Retina (tissue), 1 donor: ENCODE measurements at regions not wholly inside any gene's neighbourhood (a gene's known extent, or its start where the extent isn't known, plus 50 kb on each side); places are given as distances from the start of the nearest gene placed in this dataset.
"Not testable (repeated sequence)": the region's sequence is repeated elsewhere in the genome, so short reads cannot be mapped to it uniquely, and the experiment has no call there.

ENCODE experiments used
- DNase-seq: peaks from one replicate; pipeline ENCODE4 v3.0.0-alpha.2; 2016

DNA sequence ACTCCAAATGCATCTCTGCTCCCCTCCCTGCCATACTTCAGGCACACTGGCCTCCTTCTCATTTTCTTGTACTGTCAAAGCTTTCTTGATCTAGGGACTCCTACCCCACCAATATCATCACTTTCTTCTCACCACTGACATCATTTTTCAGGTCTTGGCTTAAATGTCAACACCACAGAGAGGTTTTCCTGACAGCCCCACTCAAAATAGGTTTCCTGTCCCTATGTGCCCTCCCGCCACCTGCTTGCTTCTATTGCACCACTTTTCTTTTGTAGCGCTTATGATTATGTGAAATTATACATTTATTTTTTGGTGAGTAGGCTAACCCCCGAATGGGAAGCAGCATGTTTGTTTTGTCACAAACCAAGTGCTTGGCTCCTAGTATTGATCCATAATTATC is 164.6 kb downstream of the NDFIP2 start:
- DNase-seq = no peak

DNA sequence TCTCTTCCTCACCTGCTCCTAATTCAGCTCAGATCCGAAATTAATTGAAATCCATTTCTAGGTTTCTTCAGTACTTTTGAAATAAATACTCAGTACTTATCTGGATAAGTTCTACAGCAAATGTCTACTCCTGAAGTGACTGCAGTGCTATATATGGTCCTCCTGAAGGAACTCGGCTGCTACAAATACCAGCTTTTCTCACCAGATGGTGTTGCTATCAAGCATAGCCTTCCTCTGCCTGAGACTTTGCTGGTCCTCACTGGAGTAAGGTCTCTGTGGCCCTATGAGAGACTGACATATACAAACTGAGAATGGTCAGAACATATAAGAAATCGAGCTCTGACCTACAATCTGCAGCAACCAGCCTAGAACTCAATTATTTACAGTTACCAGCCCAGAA is 161.6 kb downstream of the NDFIP2 start:
- DNase-seq = no peak

- no peak for DNase-seq
These were observed 156.3 kb downstream of the NDFIP2 start for GRCh38 chr13:79637133-79637763.

GRCh38 chr13:79631051-79631659 is 150.2 kb downstream of the NDFIP2 start:
- DNase-seq = no peak

GRCh38 chr13:79628463-79628862 is 147.5 kb downstream of the NDFIP2 start:
- no peak for DNase-seq

- DNase-seq = no peak
These were observed 146.0 kb downstream of the NDFIP2 start for GRCh38 chr13:79626924-79627323.

GRCh38 chr13:79625517-79625916 is 144.6 kb downstream of the NDFIP2 start:
- no peak for DNase-seq

GRCh38 chr13:79621902-79622301 is 140.9 kb downstream of the NDFIP2 start:
- DNase-seq = no peak

- DNase-seq = no peak
These were observed 140.5 kb downstream of the NDFIP2 start for GRCh38 chr13:79621449-79621848.

- DNase-seq = no peak
These were observed 133.4 kb downstream of the NDFIP2 start for GRCh38 chr13:79614250-79614918.

DNA sequence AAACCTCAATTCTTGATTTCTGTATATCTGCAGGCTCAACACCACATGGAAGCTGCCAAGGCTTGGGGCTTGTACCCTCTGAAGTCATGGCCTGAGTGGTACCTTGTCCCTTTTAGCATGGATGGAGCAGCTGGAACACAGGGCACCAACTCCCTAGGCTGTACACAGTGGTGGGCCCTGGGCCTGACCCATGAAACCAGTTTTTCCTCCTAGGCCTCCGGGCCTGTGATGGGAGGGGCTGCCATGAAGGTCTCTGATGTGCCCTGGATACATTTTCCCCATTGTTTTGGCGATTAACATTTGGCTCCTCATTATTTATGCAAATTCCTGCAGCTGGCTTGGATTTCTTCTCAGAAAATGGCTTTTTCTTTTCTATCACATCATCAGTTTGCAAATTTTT is 131.6 kb downstream of the NDFIP2 start:
- DNase-seq = no peak

- DNase-seq = not testable (repeated sequence)
These were observed 126.9 kb downstream of the NDFIP2 start for GRCh38 chr13:79607895-79608294.
